ENCODE measurements at regions not wholly inside any gene's neighbourhood (a gene's known extent, or its start where the extent isn't known, plus 50 kb on each side); places are given as distances from the start of the nearest gene placed in this dataset.

DNA sequence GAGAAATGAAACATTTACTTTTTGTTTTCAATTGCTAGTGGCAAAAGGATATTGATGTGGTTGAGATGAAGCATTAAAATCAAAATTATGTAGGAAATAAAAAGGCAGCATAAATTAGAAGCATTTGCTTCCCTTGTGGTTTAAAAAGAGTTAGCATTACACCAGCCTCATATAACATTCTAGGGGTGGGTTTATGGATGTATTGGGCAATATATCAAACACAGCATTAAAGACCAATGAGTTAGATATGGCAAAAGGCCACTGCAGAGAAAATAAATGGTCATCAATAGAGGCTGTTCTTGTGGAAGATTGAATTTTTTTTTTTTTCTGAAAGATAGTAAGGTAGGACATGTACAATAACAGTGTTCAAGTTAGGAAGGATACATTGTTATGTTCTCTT, 473.0 kb downstream of the TLR4 start:
- dilution Hi-C loops (cut with MboI; ENCODE audit: extremely low pct_ligation_motif_present, low sequenced_read_pairs), result no loop called here
- H3K36me3 ChIP-seq (ENCODE audit: control insufficient read depth in 2 of 2, extremely low read depth in 1 of 2, insufficient read depth in 2 of 2, low read length in 2 of 2), result no peaks in the 10 kb centered on the region
- H3K4me1 ChIP-seq (ENCODE audit: control insufficient read depth, extremely low read depth, insufficient read depth, low read length), result no peaks in the 10 kb centered on the region
- H3K4me2 ChIP-seq (ENCODE audit: control insufficient read depth, extremely low read depth, insufficient read depth, low read depth, low read length), result no peak overlapping the region
- H3K9me3 ChIP-seq (ENCODE audit: control insufficient read depth, low read depth, low read length), result no peaks in the 10 kb centered on the region
- H3K4me3 ChIP-seq (ENCODE audit: control insufficient read depth in 2 of 3, extremely low read depth in 1 of 3, insufficient read depth in 2 of 3, low read depth in 1 of 3, low read length in 3 of 3), result no peak overlapping the region
- FAIRE-seq (no peak), DNase-seq (ENCODE audit: low read depth, low spot score) (no peak)
- no peak overlapping the region for H3K27ac ChIP-seq (ENCODE audit: control insufficient read depth, insufficient read depth, low read length)
- H3K79me2 ChIP-seq (ENCODE audit: control insufficient read depth, insufficient read depth, low read length), result no peaks in the 10 kb centered on the region
- no peaks in the 10 kb centered on the region for H3K9me1 ChIP-seq (ENCODE audit: control insufficient read depth, extremely low read depth, insufficient read depth, low read length)
- H2AFZ ChIP-seq (ENCODE audit: control insufficient read depth, low read length), result no peak overlapping the region
- TF ChIP-seq EZH2 (IDR thresholded peaks at IDR 0.05; ENCODE audit: low read length), result no peak
- TF ChIP-seq, protein P1, sequence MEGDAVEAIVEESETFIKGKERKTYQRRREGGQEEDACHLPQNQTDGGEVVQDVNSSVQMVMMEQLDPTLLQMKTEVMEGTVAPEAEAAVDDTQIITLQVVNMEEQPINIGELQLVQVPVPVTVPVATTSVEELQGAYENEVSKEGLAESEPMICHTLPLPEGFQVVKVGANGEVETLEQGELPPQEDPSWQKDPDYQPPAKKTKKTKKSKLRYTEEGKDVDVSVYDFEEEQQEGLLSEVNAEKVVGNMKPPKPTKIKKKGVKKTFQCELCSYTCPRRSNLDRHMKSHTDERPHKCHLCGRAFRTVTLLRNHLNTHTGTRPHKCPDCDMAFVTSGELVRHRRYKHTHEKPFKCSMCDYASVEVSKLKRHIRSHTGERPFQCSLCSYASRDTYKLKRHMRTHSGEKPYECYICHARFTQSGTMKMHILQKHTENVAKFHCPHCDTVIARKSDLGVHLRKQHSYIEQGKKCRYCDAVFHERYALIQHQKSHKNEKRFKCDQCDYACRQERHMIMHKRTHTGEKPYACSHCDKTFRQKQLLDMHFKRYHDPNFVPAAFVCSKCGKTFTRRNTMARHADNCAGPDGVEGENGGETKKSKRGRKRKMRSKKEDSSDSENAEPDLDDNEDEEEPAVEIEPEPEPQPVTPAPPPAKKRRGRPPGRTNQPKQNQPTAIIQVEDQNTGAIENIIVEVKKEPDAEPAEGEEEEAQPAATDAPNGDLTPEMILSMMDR (optimal IDR thresholded peaks at IDR 0.05 in 1 of 3, IDR thresholded peaks at IDR 0.05 in 1 of 3, conservative IDR thresholded peaks at IDR 0.05 in 1 of 3; ENCODE audit: extremely low read depth in 1 of 3, insufficient read depth in 2 of 3, low read length in 3 of 3), result no peak
- no peaks in the 10 kb centered on the region for H3K27me3 ChIP-seq (ENCODE audit: control insufficient read depth, extremely low read depth, insufficient read depth, low read length)
- H3K9ac ChIP-seq (ENCODE audit: control insufficient read depth, extremely low read depth, insufficient read depth, low read length), result no peak overlapping the region
- no peaks in the 10 kb centered on the region for H4K20me1 ChIP-seq (ENCODE audit: control insufficient read depth, extremely low read depth, insufficient read depth, low read length)

DNA sequence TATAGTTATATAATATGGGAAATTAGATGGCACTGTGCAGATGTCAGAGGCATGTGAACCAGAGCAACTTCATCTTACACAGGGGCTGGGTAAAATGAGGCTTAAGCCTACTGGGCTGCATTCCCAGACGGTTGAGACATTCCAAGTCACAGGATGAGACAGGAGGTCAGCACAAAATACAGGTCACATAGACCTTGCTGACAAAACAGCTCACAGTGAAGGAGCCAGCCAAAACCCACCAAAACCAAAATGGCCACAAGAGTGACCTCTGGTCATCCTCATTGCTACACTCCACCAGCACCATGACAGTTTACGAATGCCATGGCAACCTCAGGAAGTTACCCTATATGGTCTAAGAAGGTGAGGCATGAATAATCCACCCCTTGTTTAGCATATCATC, 479.4 kb downstream of the TLR4 start:
- H3K27ac ChIP-seq (ENCODE audit: control insufficient read depth, insufficient read depth, low read length), result no peak overlapping the region
- H4K20me1 ChIP-seq (ENCODE audit: control insufficient read depth, extremely low read depth, insufficient read depth, low read length), result no peaks in the 10 kb centered on the region
- no peak overlapping the region for H3K9ac ChIP-seq (ENCODE audit: control insufficient read depth, extremely low read depth, insufficient read depth, low read length)
- no peaks in the 10 kb centered on the region for H3K9me1 ChIP-seq (ENCODE audit: control insufficient read depth, extremely low read depth, insufficient read depth, low read length)
- no peaks in the 10 kb centered on the region for H3K27me3 ChIP-seq (ENCODE audit: control insufficient read depth, extremely low read depth, insufficient read depth, low read length)
- no peaks in the 10 kb centered on the region for H3K9me3 ChIP-seq (ENCODE audit: control insufficient read depth, low read depth, low read length)
- DNase-seq (ENCODE audit: low read depth, low spot score) (no peak), FAIRE-seq (no peak)
- H3K4me2 ChIP-seq (ENCODE audit: control insufficient read depth, extremely low read depth, insufficient read depth, low read depth, low read length), result no peak overlapping the region
- H2AFZ ChIP-seq (ENCODE audit: control insufficient read depth, low read length), result no peak overlapping the region
- TF ChIP-seq EZH2 (IDR thresholded peaks at IDR 0.05; ENCODE audit: low read length), result no peak
- TF ChIP-seq, protein P1 (optimal IDR thresholded peaks at IDR 0.05 in 1 of 3, IDR thresholded peaks at IDR 0.05 in 1 of 3, conservative IDR thresholded peaks at IDR 0.05 in 1 of 3; ENCODE audit: extremely low read depth in 1 of 3, insufficient read depth in 2 of 3, low read length in 3 of 3), result no peak
- no peaks in the 10 kb centered on the region for H3K4me1 ChIP-seq (ENCODE audit: control insufficient read depth, extremely low read depth, insufficient read depth, low read length)
- H3K4me3 ChIP-seq (ENCODE audit: control insufficient read depth in 2 of 3, extremely low read depth in 1 of 3, insufficient read depth in 2 of 3, low read depth in 1 of 3, low read length in 3 of 3), result no peak overlapping the region
- no peaks in the 10 kb centered on the region for H3K36me3 ChIP-seq (ENCODE audit: control insufficient read depth in 2 of 2, extremely low read depth in 1 of 2, insufficient read depth in 2 of 2, low read length in 2 of 2)
- no peaks in the 10 kb centered on the region for H3K79me2 ChIP-seq (ENCODE audit: control insufficient read depth, insufficient read depth, low read length)
- dilution Hi-C loops (cut with MboI; ENCODE audit: extremely low pct_ligation_motif_present, low sequenced_read_pairs), result no loop called here
